HEK293T (cell line): ENCODE measurements at regions not wholly inside any gene's neighbourhood (a gene's known extent, or its start where the extent isn't known, plus 50 kb on each side); places are given as distances from the start of the nearest gene placed in this dataset.

Experiments
- ARNT ChIP-seq: fragments of 450-650 bp; IDR thresholded peaks from 2 replicates; pipeline ENCODE4 v1.6.1; 2017; ENCODE audit warnings: mild to moderate bottlenecking
- BHLHE40 ChIP-seq: fragments of 450-650 bp; IDR thresholded peaks from 2 replicates; pipeline ENCODE4 v1.6.1; 2016; ENCODE audit warnings: mild to moderate bottlenecking, moderate library complexity, borderline replicate concordance
- CTBP1 ChIP-seq: fragments of 450-650 bp; IDR thresholded peaks from 2 replicates; pipeline ENCODE4 v1.6.1; 2016; ENCODE audit warnings: borderline replicate concordance
- ELF4 ChIP-seq: fragments of 450-650 bp; IDR thresholded peaks from 2 replicates; pipeline ENCODE4 v1.6.1; 2017; ENCODE audit warnings: antibody characterized with exemption
- FOXA1 ChIP-seq: fragments of 450-650 bp; IDR thresholded peaks from 2 replicates; pipeline ENCODE4 v1.6.1; 2016; ENCODE audit warnings: mild to moderate bottlenecking
- FOXK2 ChIP-seq: fragments of 450-650 bp; IDR thresholded peaks from 2 replicates; pipeline ENCODE4 v1.6.1; 2016; ENCODE audit warnings: mild to moderate bottlenecking
- FOXM1 ChIP-seq: fragments of 450-650 bp; IDR thresholded peaks from 2 replicates; pipeline ENCODE4 v1.6.1; 2017; ENCODE audit warnings: mild to moderate bottlenecking, borderline replicate concordance
- HDGF ChIP-seq: fragments of 450-650 bp; IDR thresholded peaks from 2 replicates; pipeline ENCODE4 v1.6.1; 2017; ENCODE audit warnings: antibody characterized with exemption, borderline replicate concordance
- L3MBTL2 ChIP-seq: fragments of 450-650 bp; conservative IDR thresholded peaks from 2 replicates; pipeline ENCODE4 v1.6.1; 2016; ENCODE audit warnings: mild to moderate bottlenecking
- LEF1 ChIP-seq: fragments of 450-650 bp; IDR thresholded peaks from 2 replicates; pipeline ENCODE4 v1.6.1; 2017; ENCODE audit warnings: mild to moderate bottlenecking, borderline replicate concordance
- SP1 ChIP-seq: fragments of 450-650 bp; IDR thresholded peaks from 2 replicates; pipeline ENCODE4 v1.6.1; 2017
- SUZ12 ChIP-seq: fragments of 450-650 bp; IDR thresholded peaks from 2 replicates; pipeline ENCODE4 v1.6.1; 2016; ENCODE audit warnings: mild to moderate bottlenecking
- TARDBP ChIP-seq: fragments of 450-650 bp; IDR thresholded peaks from 2 replicates; pipeline ENCODE4 v1.6.1; 2016
- ZNF384 ChIP-seq: fragments of 450-650 bp; IDR thresholded peaks from 2 replicates; pipeline ENCODE4 v1.6.1; 2016

GRCh38 chr2:833180-833579 is 117.5 kb upstream of the SNTG2 start:
- TF ChIP-seq SP1 (no peak), FOXK2 (no peak), FOXA1 (no peak), SUZ12 (no peak), BHLHE40 (no peak), ARNT (no peak), ELF4 (no peak), ZNF384 (no peak), TARDBP (no peak), FOXM1 (no peak), L3MBTL2 (no peak), HDGF (no peak), CTBP1 (no peak), LEF1 (no peak)
